ENCODE measurements at regions not wholly inside any gene's neighbourhood (a gene's known extent, or its start where the extent isn't known, plus 50 kb on each side); places are given as distances from the start of the nearest gene placed in this dataset.

GRCh38 chr10:35884657-35885071, 242.6 kb upstream of the FZD8 start:
- Histone ChIP-seq H2AFZ (ENCODE audit: low read length) (no peak overlapping the region), H3K9me2 (replicated peaks; ENCODE audit: low read depth, low read length) (no peaks in the 10 kb centered on the region), H3K36me3 (ENCODE audit: insufficient read depth, low read length) (no peaks in the 10 kb centered on the region), H3K9me3 (ENCODE audit: insufficient read depth, low read depth, low read length) (no peaks in the 10 kb centered on the region; the same call in 1 of the 2 replicates), H3K79me2 (ENCODE audit: insufficient read depth, low read length) (no peaks in the 10 kb centered on the region), H3K27me3 (ENCODE audit: insufficient read depth, low read length, poor library complexity, severe bottlenecking) (no peaks in the 10 kb centered on the region), H3K4me2 (ENCODE audit: low read depth, low read length, poor library complexity, severe bottlenecking) (no peak overlapping the region), H3K4me1 (ENCODE audit: insufficient read depth, low read length, poor library complexity, severe bottlenecking) (no peaks in the 10 kb centered on the region), H3F3A (ENCODE audit: low read depth) (no peaks in the 10 kb centered on the region), H4K20me1 (ENCODE audit: insufficient read depth, low read length, poor library complexity, severe bottlenecking) (no peaks in the 10 kb centered on the region), H3K4me3 (ENCODE audit: low read length, poor library complexity, severe bottlenecking) (no peak overlapping the region), H3K9ac (ENCODE audit: low read depth, low read length, poor library complexity, severe bottlenecking) (no peak overlapping the region)
- TF ChIP-seq CTCF (conservative IDR thresholded peaks at IDR 0.05; ENCODE audit: low read length) (no peak), EZH2phosphoT487 (IDR thresholded peaks at IDR 0.05; ENCODE audit: borderline replicate concordance) (no peak)

- TF ChIP-seq CTCF (conservative IDR thresholded peaks at IDR 0.05; ENCODE audit: low read length) (no peak), EZH2phosphoT487 (IDR thresholded peaks at IDR 0.05; ENCODE audit: borderline replicate concordance) (no peak)
- no peak overlapping the region for H3K9ac ChIP-seq (ENCODE audit: low read depth, low read length, poor library complexity, severe bottlenecking)
Measured at GRCh38 chr10:35882422-35883150, 240.5 kb upstream of the FZD8 start.

GRCh38 chr10:35881320-35881719, 239.2 kb upstream of the FZD8 start:
- no peaks in the 10 kb centered on the region for H3K9me3 ChIP-seq (ENCODE audit: insufficient read depth, low read depth, low read length)
- no peaks in the 10 kb centered on the region for H3K79me2 ChIP-seq (ENCODE audit: insufficient read depth, low read length)
- H3K4me3 ChIP-seq (ENCODE audit: low read length, poor library complexity, severe bottlenecking) = no peak overlapping the region
- no peaks in the 10 kb centered on the region for H3F3A ChIP-seq (ENCODE audit: low read depth)
- no peaks in the 10 kb centered on the region for H3K36me3 ChIP-seq (ENCODE audit: insufficient read depth, low read length)
- TF ChIP-seq CTCF (conservative IDR thresholded peaks at IDR 0.05; ENCODE audit: low read length) = no peak
- no peak for TF ChIP-seq EZH2phosphoT487 (IDR thresholded peaks at IDR 0.05; ENCODE audit: borderline replicate concordance)
- no peaks in the 10 kb centered on the region for H3K9me2 ChIP-seq (replicated peaks; ENCODE audit: low read depth, low read length)
- no peaks in the 10 kb centered on the region for H4K20me1 ChIP-seq (ENCODE audit: insufficient read depth, low read length, poor library complexity, severe bottlenecking)
- no peak overlapping the region for H2AFZ ChIP-seq (ENCODE audit: low read length)
- no peak overlapping the region for H3K4me2 ChIP-seq (ENCODE audit: low read depth, low read length, poor library complexity, severe bottlenecking)
- H3K9ac ChIP-seq (ENCODE audit: low read depth, low read length, poor library complexity, severe bottlenecking) = no peak overlapping the region
- no peaks in the 10 kb centered on the region for H3K4me1 ChIP-seq (ENCODE audit: insufficient read depth, low read length, poor library complexity, severe bottlenecking)
- no peaks in the 10 kb centered on the region for H3K27me3 ChIP-seq (ENCODE audit: insufficient read depth, low read length, poor library complexity, severe bottlenecking)

More at GRCh38 chr10:35882422-35883150, 240.5 kb upstream of the FZD8 start:
- no peaks in the 10 kb centered on the region for H3F3A ChIP-seq (ENCODE audit: low read depth)
- no peaks in the 10 kb centered on the region for H3K79me2 ChIP-seq (ENCODE audit: insufficient read depth, low read length)
- H3K9me3 ChIP-seq (ENCODE audit: insufficient read depth, low read depth, low read length) = no peaks in the 10 kb centered on the region; the same call in 1 of the 2 replicates
- no peak overlapping the region for H2AFZ ChIP-seq (ENCODE audit: low read length)
- no peaks in the 10 kb centered on the region for H3K27me3 ChIP-seq (ENCODE audit: insufficient read depth, low read length, poor library complexity, severe bottlenecking)
- no peak overlapping the region for H3K4me3 ChIP-seq (ENCODE audit: low read length, poor library complexity, severe bottlenecking)
- no peaks in the 10 kb centered on the region for H3K4me1 ChIP-seq (ENCODE audit: insufficient read depth, low read length, poor library complexity, severe bottlenecking)
- H3K9me2 ChIP-seq (replicated peaks; ENCODE audit: low read depth, low read length) = no peaks in the 10 kb centered on the region
- H3K4me2 ChIP-seq (ENCODE audit: low read depth, low read length, poor library complexity, severe bottlenecking) = no peak overlapping the region
- no peaks in the 10 kb centered on the region for H3K36me3 ChIP-seq (ENCODE audit: insufficient read depth, low read length)
- H4K20me1 ChIP-seq (ENCODE audit: insufficient read depth, low read length, poor library complexity, severe bottlenecking) = no peaks in the 10 kb centered on the region

All from Loucy (cell line).